Uterus (tissue), 2 donors: ENCODE measurements at regions not wholly inside any gene's neighbourhood (a gene's known extent, or its start where the extent isn't known, plus 50 kb on each side); places are given as distances from the start of the nearest gene placed in this dataset.

Experiments used
- POLR2A ChIP-seq, 2 donors: fragments of 450-650 bp; IDR thresholded peaks; one replicate each; pipeline ENCODE4 v1.6.1; 2016; ENCODE audit warnings: antibody characterized with exemption in 2 of 2, mild to moderate bottlenecking in 1 of 2, moderate library complexity in 1 of 2
- TF ChIP-seq, protein P1 (sequence below), 4 experiments: fragments of 200-600 bp in 2 of 4; fragments of 450-650 bp in 2 of 4; sonication (generic) in 2 of 4; IDR thresholded peaks; one replicate each; pipeline ENCODE4 v1.5.1; 2016 to 2019; ENCODE audit warnings: antibody characterized with exemption in 4 of 4, mild to moderate bottlenecking in 2 of 4, moderate library complexity in 1 of 4

DNA sequence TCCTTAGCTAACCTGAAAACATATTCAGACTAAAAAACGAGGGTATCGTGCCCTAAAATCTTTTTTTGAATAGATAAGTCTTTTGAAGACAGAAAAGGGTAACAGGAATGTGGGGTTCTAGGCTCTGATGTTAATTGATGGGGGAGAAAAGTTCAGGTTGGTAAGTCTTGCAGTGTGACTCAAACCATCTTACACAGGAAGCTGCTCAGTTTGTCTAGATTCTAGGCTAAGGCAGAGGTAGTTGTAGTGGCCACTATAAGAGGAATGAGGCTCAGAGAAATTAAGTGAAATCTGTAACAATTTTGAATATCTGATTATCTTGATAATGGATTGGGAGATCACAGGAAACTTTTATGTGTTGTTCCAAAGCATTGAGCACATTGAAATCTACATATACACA is 267.9 kb downstream of the PDCD6IP start:
- no peak for TF ChIP-seq POLR2A (IDR thresholded peaks at IDR 0.05)
- TF ChIP-seq, protein P1, sequence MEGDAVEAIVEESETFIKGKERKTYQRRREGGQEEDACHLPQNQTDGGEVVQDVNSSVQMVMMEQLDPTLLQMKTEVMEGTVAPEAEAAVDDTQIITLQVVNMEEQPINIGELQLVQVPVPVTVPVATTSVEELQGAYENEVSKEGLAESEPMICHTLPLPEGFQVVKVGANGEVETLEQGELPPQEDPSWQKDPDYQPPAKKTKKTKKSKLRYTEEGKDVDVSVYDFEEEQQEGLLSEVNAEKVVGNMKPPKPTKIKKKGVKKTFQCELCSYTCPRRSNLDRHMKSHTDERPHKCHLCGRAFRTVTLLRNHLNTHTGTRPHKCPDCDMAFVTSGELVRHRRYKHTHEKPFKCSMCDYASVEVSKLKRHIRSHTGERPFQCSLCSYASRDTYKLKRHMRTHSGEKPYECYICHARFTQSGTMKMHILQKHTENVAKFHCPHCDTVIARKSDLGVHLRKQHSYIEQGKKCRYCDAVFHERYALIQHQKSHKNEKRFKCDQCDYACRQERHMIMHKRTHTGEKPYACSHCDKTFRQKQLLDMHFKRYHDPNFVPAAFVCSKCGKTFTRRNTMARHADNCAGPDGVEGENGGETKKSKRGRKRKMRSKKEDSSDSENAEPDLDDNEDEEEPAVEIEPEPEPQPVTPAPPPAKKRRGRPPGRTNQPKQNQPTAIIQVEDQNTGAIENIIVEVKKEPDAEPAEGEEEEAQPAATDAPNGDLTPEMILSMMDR (IDR thresholded peaks at IDR 0.05) = no peak
